Brain microvascular endothelial cell (primary cell): ENCODE measurements at regions not wholly inside any gene's neighbourhood (a gene's known extent, or its start where the extent isn't known, plus 50 kb on each side); places are given as distances from the start of the nearest gene placed in this dataset.

Experiments used
- DNase-seq: peaks from one replicate; pipeline ENCODE4 v3.0.0-alpha.2; 2020
- H3K27ac ChIP-seq: fragments of 250-450 bp; sonication (Bioruptor Pico); 2 replicates; pipeline ENCODE4 v1.5.1; 2020; ENCODE audit warnings: mild to moderate bottlenecking, moderate library complexity
- H3K27me3 ChIP-seq: fragments of 250-450 bp; sonication (Bioruptor Pico); replicated peaks from 2 replicates; pipeline ENCODE4 v1.5.1; 2020; ENCODE audit warnings: mild to moderate bottlenecking
- H3K36me3 ChIP-seq: fragments of 250-450 bp; sonication (Bioruptor Pico); replicated peaks from 2 replicates; pipeline ENCODE4 v1.5.1; 2020; ENCODE audit warnings: mild to moderate bottlenecking
- H3K4me3 ChIP-seq: 2 replicates; pipeline ENCODE4 v1.5.1; 2011; ENCODE audit warnings: low read depth, mild to moderate bottlenecking, control low read depth, low read length, moderate library complexity
- CTCF ChIP-seq: IDR thresholded peaks from 2 replicates; pipeline ENCODE4 v1.5.1; 2011; ENCODE audit warnings: low read depth, mild to moderate bottlenecking, moderate library complexity, low read length, control low read depth, inconsistent platforms; ENCODE audit errors: missing control alignments
- in situ Hi-C: cut with HindIII; loops from 2 replicates; pipeline ENCODE4 v1.10.0; 2017; ENCODE audit warnings: low sequenced_read_pairs, low pct_ligation_motif_present

DNA sequence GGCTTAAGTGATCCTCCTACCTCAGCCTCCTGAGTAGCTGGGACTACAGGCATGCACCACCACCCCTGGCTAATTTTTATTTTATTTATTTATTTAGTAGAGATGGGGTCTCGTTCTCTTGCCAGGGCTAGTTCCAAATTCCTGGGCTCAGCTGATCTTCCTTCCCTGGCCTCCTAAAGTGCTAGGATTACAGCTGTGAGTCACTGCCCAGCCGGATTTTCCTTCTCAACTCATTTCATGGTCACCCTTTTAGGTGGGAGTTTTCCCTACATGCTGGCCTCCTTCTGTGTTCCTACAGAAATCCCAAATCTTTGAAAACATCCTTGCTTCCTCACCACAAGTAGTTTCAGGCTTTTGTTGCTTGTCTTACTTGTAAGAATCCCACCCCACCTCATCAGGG lies 102.1 kb upstream of the SIAH1 start:
- H3K27ac ChIP-seq, result no peak overlapping the region
- in situ Hi-C loops, result no loop called here
- H3K27me3 ChIP-seq, result no peaks in the 10 kb centered on the region
- no peak for DNase-seq
- H3K4me3 ChIP-seq, result no peak overlapping the region
- TF ChIP-seq CTCF, result no peak
- H3K36me3 ChIP-seq, result no peaks in the 10 kb centered on the region

DNA sequence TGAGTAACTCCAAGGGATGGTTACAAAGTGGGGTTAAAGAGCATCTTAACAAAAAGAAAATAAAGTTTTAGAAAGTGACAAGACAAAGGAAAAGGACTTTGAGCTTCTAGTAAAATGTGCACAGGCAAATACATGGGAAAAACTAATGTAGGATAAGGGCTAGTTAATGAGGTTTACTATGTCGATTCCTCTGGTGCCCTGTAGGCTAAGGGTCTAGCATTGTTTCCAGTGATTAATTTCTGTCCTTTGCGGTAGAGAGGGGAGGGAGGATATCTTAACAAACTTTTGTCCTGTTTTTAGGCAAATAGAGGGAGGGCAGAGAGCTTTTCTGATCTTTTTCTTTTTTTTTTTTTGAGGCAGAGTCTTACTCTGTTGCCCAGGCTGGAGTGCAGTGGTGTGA lies 96.6 kb upstream of the SIAH1 start:
- in situ Hi-C loops, result no loop called here
- Histone ChIP-seq H3K27ac (no peak overlapping the region), H3K4me3 (no peak overlapping the region), H3K27me3 (no peaks in the 10 kb centered on the region), H3K36me3 (no peaks in the 10 kb centered on the region)
- no peak for DNase-seq
- no peak for TF ChIP-seq CTCF

DNA sequence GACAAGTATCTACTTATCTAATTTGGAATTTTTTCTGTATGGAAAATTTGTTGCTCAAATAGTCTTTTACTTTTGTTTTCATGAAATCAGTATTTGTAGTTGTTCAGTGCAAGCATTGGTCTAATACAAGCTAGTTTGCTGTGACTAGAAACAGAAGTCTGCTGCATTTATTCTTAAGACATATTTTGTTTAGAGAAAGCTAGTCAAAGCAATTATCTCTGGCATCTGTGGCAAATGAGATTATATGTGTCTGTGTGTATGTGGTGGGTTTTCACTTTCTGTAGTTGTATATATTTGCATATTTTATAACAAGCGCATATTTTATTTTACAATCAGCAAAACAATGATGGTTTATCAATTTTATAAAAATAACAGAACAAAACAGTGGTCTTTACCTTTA lies 96.0 kb upstream of the SIAH1 start:
- H3K27ac ChIP-seq, result no peak overlapping the region
- H3K27me3 ChIP-seq, result no peaks in the 10 kb centered on the region
- in situ Hi-C loops, result no loop called here
- TF ChIP-seq CTCF, result no peak
- H3K4me3 ChIP-seq, result no peak overlapping the region
- H3K36me3 ChIP-seq, result no peaks in the 10 kb centered on the region
- no peak for DNase-seq

DNA sequence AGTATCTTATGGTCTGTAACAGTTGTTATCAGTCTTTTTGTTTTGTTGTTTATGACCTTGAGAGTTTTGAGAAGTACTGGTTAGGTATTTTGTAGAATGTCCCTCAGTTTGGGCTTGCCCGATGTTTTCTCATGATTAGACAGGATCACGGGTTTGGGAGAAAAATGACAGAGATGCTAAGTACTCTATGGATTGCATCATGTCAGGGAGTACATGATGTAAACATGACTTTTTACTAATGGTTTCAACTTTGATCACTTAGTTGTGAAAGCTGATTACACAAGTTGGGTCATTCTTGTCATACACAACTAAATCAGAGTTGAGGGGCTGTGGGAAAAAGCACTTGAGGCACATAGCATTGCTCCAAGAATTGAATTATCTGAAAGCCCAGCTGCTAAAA lies 94.7 kb upstream of the SIAH1 start:
- TF ChIP-seq CTCF, result no peak
- no peaks in the 10 kb centered on the region for H3K27me3 ChIP-seq
- H3K27ac ChIP-seq, result no peak overlapping the region
- DNase-seq, result no peak
- no peak overlapping the region for H3K4me3 ChIP-seq
- in situ Hi-C loops, result no loop called here
- H3K36me3 ChIP-seq, result no peaks in the 10 kb centered on the region

- no peaks in the 10 kb centered on the region for H3K27me3 ChIP-seq
- no peak overlapping the region for H3K4me3 ChIP-seq
- in situ Hi-C loops, result no loop called here
- H3K36me3 ChIP-seq, result no peaks in the 10 kb centered on the region
- no peak for TF ChIP-seq CTCF
- no peak overlapping the region for H3K27ac ChIP-seq
- DNase-seq, result no peak
Measured at GRCh38 chr16:48479329-48479728, 94.1 kb upstream of the SIAH1 start.

- no peak for TF ChIP-seq CTCF
- no peaks in the 10 kb centered on the region for H3K36me3 ChIP-seq
- in situ Hi-C loops, result no loop called here
- H3K27me3 ChIP-seq, result no peaks in the 10 kb centered on the region
- no peak overlapping the region for H3K27ac ChIP-seq
- no peak for DNase-seq
- no peak overlapping the region for H3K4me3 ChIP-seq
Measured at GRCh38 chr16:48478393-48478792, 93.2 kb upstream of the SIAH1 start.
